SJSA1 (cell line): ENCODE measurements at regions not wholly inside any gene's neighbourhood (a gene's known extent, or its start where the extent isn't known, plus 50 kb on each side); places are given as distances from the start of the nearest gene placed in this dataset.
"Not testable (repeated sequence)": the region's sequence is repeated elsewhere in the genome, so short reads cannot be mapped to it uniquely, and the experiment has no call there.

Source experiments
- DNase-seq, 2 experiments: peaks; one replicate each; pipeline ENCODE4 v3.0.0-alpha.2; 2015 to 2020; ENCODE audit warnings: low spot score in 2 of 2, low read depth in 1 of 2
- H3K27ac ChIP-seq: fragments of 250-450 bp; sonication (Bioruptor Pico); 2 replicates; pipeline ENCODE4 v1.5.1; 2020; ENCODE audit warnings: mild to moderate bottlenecking, moderate library complexity
- H3K27me3 ChIP-seq: fragments of 250-450 bp; sonication (Bioruptor Pico); replicated peaks from 2 replicates; pipeline ENCODE4 v1.5.1; 2020; ENCODE audit warnings: mild to moderate bottlenecking, moderate library complexity
- H3K36me3 ChIP-seq: fragments of 250-450 bp; sonication (Bioruptor Pico); 2 replicates; pipeline ENCODE4 v1.5.1; 2020; ENCODE audit warnings: mild to moderate bottlenecking
- H3K4me1 ChIP-seq: fragments of 250-450 bp; sonication (Bioruptor Pico); replicated peaks from 2 replicates; pipeline ENCODE4 v1.6.1; 2021; ENCODE audit warnings: mild to moderate bottlenecking
- H3K4me3 ChIP-seq: fragments of 250-450 bp; sonication (Bioruptor Pico); 2 replicates; pipeline ENCODE4 v1.5.1; 2020; ENCODE audit warnings: mild to moderate bottlenecking
- H3K9me3 ChIP-seq: fragments of 250-450 bp; sonication (Bioruptor Pico); replicated peaks from 2 replicates; pipeline ENCODE4 v1.5.1; 2020; ENCODE audit warnings: mild to moderate bottlenecking

GRCh38 chr9:30048396-30048795, 2336.0 kb upstream of the ACO1 start:
- H3K4me1 ChIP-seq: no peaks in the 10 kb centered on the region
- H3K9me3 ChIP-seq: no peaks in the 10 kb centered on the region
- no peak overlapping the region for H3K27ac ChIP-seq
- DNase-seq: no peak
- no peak overlapping the region for H3K4me3 ChIP-seq
- H3K27me3 ChIP-seq: no peaks in the 10 kb centered on the region
- H3K36me3 ChIP-seq: no peaks in the 10 kb centered on the region

DNA sequence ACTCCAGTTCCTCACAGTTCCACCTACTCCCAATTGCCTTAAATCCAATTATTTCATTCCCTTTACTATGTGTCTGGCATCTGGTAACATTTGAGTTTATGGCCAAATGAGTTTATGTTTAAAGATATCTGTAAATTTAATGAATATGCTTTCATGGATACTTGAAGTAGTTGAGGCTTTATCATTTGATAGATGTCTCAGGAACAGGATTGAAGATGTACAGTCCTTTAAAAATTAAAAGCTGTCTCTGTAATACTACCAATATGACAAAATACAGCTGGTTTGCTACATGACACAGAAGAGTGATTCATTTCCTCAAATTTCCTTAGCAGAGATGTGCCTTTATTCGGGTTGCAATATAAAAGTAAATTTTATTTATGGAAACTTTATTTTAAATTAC, 2326.0 kb upstream of the ACO1 start:
- no peaks in the 10 kb centered on the region for H3K36me3 ChIP-seq
- no peak overlapping the region for H3K4me3 ChIP-seq
- no peaks in the 10 kb centered on the region for H3K4me1 ChIP-seq
- H3K27ac ChIP-seq: no peak overlapping the region
- H3K9me3 ChIP-seq: no peaks in the 10 kb centered on the region
- DNase-seq: no peak
- H3K27me3 ChIP-seq: no peaks in the 10 kb centered on the region

DNA sequence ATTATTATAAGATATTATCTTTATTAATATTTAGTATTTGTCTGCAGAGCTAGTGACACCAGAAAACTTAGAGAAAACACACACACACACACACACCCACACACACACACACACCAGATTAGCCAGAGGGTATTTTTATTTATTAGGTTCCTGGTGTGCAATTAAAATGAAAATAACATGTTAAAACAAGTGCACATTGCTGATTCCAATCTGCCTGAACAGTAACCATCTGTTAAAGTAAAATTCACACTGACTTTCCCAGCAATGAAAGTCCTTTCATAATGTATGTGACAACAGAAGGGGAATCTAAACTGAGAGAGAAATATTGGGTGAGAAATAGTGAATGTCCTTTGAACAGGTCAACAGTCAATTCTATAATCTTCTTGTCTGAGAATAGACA, 2323.5 kb upstream of the ACO1 start:
- Histone ChIP-seq H3K27ac (no peak overlapping the region), H3K4me1 (no peaks in the 10 kb centered on the region), H3K36me3 (no peaks in the 10 kb centered on the region), H3K9me3 (no peaks in the 10 kb centered on the region), H3K27me3 (no peaks in the 10 kb centered on the region), H3K4me3 (no peak overlapping the region)
- no peak for DNase-seq

DNA sequence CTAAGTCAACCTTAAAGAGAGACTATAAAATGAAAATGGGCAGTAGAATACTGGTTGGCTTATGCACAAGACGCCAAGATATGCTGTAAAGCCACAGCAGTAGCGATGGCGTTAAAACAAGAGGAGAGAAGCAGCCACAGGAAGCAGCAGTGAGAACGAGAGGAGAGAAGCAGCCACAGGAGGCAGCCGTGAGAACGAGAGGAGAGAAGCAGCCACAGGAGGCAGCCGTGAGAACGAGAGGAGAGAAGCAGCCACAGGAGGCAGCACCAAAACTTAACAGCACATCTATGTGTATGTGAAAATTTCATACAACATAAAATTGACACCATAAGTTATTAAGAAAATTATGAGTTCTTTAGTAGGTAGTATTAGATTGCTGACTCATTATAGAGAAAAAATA, 2318.6 kb upstream of the ACO1 start:
- H3K36me3 ChIP-seq: no peaks in the 10 kb centered on the region
- H3K27me3 ChIP-seq: no peaks in the 10 kb centered on the region
- no peak overlapping the region for H3K4me3 ChIP-seq
- no peaks in the 10 kb centered on the region for H3K4me1 ChIP-seq
- H3K27ac ChIP-seq: no peak overlapping the region
- no peaks in the 10 kb centered on the region for H3K9me3 ChIP-seq
- no peak for DNase-seq

DNA sequence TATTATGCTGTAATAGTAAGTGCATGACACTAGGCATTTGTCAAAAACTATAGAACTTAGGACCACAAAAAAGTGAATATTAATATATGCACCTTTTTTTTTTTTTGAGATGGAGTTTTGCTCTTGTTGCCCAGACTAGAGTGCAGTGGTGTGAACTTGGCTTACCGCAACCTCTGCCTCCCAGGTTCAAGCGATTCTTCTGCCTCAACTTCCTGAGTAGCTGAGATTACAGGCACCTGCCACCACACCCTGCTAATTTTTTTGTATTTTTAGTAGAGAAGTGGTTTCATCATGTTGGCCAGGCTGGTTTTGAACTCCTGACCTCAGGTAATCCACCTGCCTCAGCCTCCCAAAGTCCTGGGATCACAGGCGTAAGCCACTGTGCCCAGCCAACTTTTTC, 2315.2 kb upstream of the ACO1 start:
- not testable (repeated sequence) for DNase-seq, H3K36me3 ChIP-seq, H3K4me1 ChIP-seq

DNA sequence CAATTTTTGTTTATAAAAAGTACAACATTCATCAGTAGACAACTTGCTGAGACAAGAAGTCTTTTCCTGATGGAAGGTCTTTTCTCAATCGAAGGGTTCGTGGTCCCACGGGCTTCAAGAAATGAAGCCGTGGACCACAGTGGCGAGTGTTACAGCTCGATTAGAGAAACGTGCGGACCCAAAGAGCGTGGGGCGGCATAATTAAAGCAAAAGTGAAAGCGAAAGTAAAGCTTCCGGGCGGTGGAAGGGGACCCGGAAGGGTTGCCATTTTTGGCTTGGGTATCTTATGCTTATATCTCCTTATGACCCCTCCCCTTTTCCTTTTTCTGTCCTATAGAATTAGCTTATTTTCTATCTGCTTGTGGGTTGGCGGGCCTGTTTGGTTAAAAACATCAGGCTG, 2309.4 kb upstream of the ACO1 start:
- Histone ChIP-seq H3K9me3 (no peaks in the 10 kb centered on the region), H3K27ac (no peak overlapping the region), H3K4me1 (no peaks in the 10 kb centered on the region), H3K27me3 (no peaks in the 10 kb centered on the region), H3K4me3 (no peak overlapping the region), H3K36me3 (no peaks in the 10 kb centered on the region)
- no peak for DNase-seq

More for the DNA sequence above, 2315.2 kb upstream of the ACO1 start:
- not testable (repeated sequence) for H3K27ac ChIP-seq, H3K4me3 ChIP-seq, H3K9me3 ChIP-seq, H3K27me3 ChIP-seq

DNA sequence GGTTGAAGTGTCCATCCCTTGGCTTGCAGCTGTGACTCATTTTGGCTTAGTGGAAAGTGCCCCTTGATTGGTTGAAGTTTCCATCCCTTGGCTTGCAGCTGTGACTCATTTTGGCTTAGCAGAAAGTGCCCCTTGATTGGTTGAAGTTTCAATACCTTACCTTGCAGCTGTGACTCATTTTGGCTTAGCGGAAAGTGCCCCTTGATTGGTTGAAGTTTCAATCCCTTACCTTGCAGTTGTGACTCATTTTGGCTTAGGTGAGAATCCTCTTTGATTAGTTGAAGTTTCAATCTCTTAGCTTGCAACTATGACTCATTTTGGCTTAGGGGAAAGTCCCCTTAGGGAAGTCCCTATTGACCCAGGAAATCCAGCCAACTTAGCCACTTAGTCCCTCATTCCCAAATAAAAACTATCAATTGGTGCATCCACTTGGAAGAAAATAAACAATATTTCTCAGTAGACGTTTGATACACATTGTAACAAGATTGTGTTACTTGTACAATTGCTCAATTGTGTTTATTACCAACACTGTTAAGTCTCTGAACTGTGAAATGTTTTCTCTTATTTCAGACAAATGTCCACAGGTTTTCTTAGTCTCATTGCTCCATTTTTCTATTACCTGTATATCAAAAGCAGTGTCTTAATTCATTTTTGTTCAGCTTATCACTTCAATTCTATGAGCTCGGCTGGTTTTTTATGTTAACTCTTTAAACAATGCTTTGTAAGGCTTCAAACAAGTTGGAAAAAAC, 2308.8 kb upstream of the ACO1 start:
- no peak overlapping the region for H3K4me3 ChIP-seq
- no peak for DNase-seq
- H3K36me3 ChIP-seq: no peaks in the 10 kb centered on the region
- H3K9me3 ChIP-seq: no peaks in the 10 kb centered on the region
- no peak overlapping the region for H3K27ac ChIP-seq
- H3K27me3 ChIP-seq: no peaks in the 10 kb centered on the region
- no peaks in the 10 kb centered on the region for H3K4me1 ChIP-seq

GRCh38 chr9:30078195-30078594, 2306.2 kb upstream of the ACO1 start:
- Histone ChIP-seq H3K36me3 (no peaks in the 10 kb centered on the region), H3K9me3 (no peaks in the 10 kb centered on the region), H3K4me1 (no peaks in the 10 kb centered on the region), H3K4me3 (no peak overlapping the region), H3K27ac (no peak overlapping the region), H3K27me3 (no peaks in the 10 kb centered on the region)
- no peak for DNase-seq

- H3K9me3 ChIP-seq: no peaks in the 10 kb centered on the region
- H3K4me1 ChIP-seq: no peaks in the 10 kb centered on the region
- no peak for DNase-seq
- H3K27me3 ChIP-seq: no peaks in the 10 kb centered on the region
- H3K27ac ChIP-seq: no peak overlapping the region
- H3K4me3 ChIP-seq: no peak overlapping the region
- no peaks in the 10 kb centered on the region for H3K36me3 ChIP-seq
Observed at GRCh38 chr9:30089428-30089827, 2295.0 kb upstream of the ACO1 start.

- H3K9me3 ChIP-seq: no peaks in the 10 kb centered on the region
- DNase-seq: no peak
- no peaks in the 10 kb centered on the region for H3K4me1 ChIP-seq
- no peaks in the 10 kb centered on the region for H3K27me3 ChIP-seq
- H3K36me3 ChIP-seq: no peaks in the 10 kb centered on the region
- H3K4me3 ChIP-seq: no peak overlapping the region
- no peak overlapping the region for H3K27ac ChIP-seq
Observed at GRCh38 chr9:30103647-30104394, 2280.6 kb upstream of the ACO1 start.

- H3K36me3 ChIP-seq, H3K9me3 ChIP-seq, H3K27me3 ChIP-seq, H3K4me3 ChIP-seq, DNase-seq, H3K4me1 ChIP-seq, H3K27ac ChIP-seq: not testable (repeated sequence)
Observed at GRCh38 chr9:30107134-30107533, 2277.3 kb upstream of the ACO1 start.

GRCh38 chr9:30116673-30117217, 2267.7 kb upstream of the ACO1 start:
- Histone ChIP-seq H3K9me3 (no peaks in the 10 kb centered on the region), H3K4me1 (no peaks in the 10 kb centered on the region), H3K27me3 (no peaks in the 10 kb centered on the region)

GRCh38 chr9:30120666-30121065, 2263.8 kb upstream of the ACO1 start:
- H3K4me1 ChIP-seq: no peaks in the 10 kb centered on the region
- no peak overlapping the region for H3K27ac ChIP-seq
- no peaks in the 10 kb centered on the region for H3K9me3 ChIP-seq
- no peaks in the 10 kb centered on the region for H3K36me3 ChIP-seq
- no peak overlapping the region for H3K4me3 ChIP-seq
- no peak for DNase-seq
- no peaks in the 10 kb centered on the region for H3K27me3 ChIP-seq

More at GRCh38 chr9:30116673-30117217, 2267.7 kb upstream of the ACO1 start:
- Histone ChIP-seq H3K27ac (no peak overlapping the region), H3K4me3 (no peak overlapping the region), H3K36me3 (no peaks in the 10 kb centered on the region)
- DNase-seq: no peak

DNA sequence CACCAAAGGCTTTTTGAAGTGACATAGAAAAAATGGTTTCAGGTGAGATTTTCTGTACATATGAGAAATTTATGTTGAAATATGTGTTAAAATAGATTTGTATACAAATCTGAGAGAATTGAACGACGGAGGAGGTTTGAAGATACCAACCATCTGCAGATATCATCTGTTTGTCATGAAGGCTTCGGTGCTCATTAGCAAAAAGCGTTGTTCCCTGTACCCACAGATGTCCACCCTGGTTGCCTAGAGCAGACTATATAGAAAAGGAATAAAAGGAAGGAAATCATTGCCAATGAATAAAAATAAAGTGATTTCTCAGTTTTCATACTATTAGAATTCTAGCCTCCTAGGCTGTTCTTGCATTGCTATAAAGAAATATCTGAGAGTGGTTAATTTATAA, 2262.8 kb upstream of the ACO1 start:
- no peaks in the 10 kb centered on the region for H3K4me1 ChIP-seq
- no peaks in the 10 kb centered on the region for H3K9me3 ChIP-seq
- H3K36me3 ChIP-seq: no peaks in the 10 kb centered on the region
- H3K27ac ChIP-seq: no peak overlapping the region
- no peak overlapping the region for H3K4me3 ChIP-seq
- no peak for DNase-seq
- H3K27me3 ChIP-seq: no peaks in the 10 kb centered on the region
